ENCODE measurements at regions not wholly inside any gene's neighbourhood (a gene's known extent, or its start where the extent isn't known, plus 50 kb on each side); places are given as distances from the start of the nearest gene placed in this dataset.

DNA sequence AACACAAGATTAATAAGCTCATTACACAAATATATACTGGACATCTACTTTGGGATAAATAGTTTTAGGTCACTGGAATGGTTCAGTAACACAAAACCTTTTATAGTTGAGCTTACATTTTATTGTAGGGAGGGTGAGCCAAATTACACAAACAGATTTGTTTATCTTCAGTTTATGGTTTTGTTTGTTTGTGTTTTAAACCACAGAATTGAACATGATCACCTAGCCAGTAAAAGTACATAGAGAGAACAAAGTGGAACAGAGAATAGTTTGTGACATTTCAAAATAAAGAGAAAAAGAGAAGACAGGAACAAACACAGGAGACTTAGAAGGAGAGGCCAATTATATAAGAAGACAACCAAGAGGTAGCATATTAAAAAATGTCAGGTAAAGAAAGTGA is 1930.2 kb upstream of the PCDH20 start:
- no peaks in the 10 kb centered on the region for H3K9me3 ChIP-seq
- DNase-seq (ENCODE audit: low spot score) = no peak
- H3K4me3 ChIP-seq = no peak overlapping the region
- H3K36me3 ChIP-seq = no peaks in the 10 kb centered on the region
- ATAC-seq (ENCODE audit: insufficient number of reproducible peaks, low FRiP score, low read depth) = no peak
- no peaks in the 10 kb centered on the region for H3K27me3 ChIP-seq (replicated peaks; ENCODE audit: insufficient read depth)
- H3K27ac ChIP-seq = no peak overlapping the region
- no peaks in the 10 kb centered on the region for H3K4me1 ChIP-seq (ENCODE audit: control insufficient read depth in 1 of 2, low read depth in 2 of 2)
- TF ChIP-seq, protein P1, sequence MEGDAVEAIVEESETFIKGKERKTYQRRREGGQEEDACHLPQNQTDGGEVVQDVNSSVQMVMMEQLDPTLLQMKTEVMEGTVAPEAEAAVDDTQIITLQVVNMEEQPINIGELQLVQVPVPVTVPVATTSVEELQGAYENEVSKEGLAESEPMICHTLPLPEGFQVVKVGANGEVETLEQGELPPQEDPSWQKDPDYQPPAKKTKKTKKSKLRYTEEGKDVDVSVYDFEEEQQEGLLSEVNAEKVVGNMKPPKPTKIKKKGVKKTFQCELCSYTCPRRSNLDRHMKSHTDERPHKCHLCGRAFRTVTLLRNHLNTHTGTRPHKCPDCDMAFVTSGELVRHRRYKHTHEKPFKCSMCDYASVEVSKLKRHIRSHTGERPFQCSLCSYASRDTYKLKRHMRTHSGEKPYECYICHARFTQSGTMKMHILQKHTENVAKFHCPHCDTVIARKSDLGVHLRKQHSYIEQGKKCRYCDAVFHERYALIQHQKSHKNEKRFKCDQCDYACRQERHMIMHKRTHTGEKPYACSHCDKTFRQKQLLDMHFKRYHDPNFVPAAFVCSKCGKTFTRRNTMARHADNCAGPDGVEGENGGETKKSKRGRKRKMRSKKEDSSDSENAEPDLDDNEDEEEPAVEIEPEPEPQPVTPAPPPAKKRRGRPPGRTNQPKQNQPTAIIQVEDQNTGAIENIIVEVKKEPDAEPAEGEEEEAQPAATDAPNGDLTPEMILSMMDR (IDR thresholded peaks at IDR 0.05) = no peak

DNA sequence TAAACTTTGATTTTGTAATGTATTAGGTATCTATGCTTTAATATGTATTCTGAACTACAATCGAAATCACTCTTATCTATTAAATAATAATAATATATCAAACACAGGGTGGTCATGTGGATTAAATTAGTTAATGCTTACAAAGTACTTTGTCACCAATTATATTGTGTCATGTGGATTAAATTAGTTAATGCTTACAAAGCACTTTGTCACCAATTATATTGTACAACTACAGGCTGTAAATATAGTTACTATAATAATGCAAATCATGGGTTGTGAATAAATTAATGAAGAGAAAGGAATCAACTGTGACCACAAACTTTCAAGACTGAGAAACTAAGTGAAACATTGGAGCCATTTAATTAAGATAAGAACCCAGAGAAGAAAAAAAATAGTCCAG is 1929.1 kb upstream of the PCDH20 start:
- TF ChIP-seq, protein P1 (IDR thresholded peaks at IDR 0.05) = no peak
- H3K27me3 ChIP-seq (replicated peaks; ENCODE audit: insufficient read depth) = no peaks in the 10 kb centered on the region
- no peak overlapping the region for H3K27ac ChIP-seq
- no peak overlapping the region for H3K4me3 ChIP-seq
- DNase-seq (ENCODE audit: low spot score) = no peak
- no peak for ATAC-seq (ENCODE audit: insufficient number of reproducible peaks, low FRiP score, low read depth)
- no peaks in the 10 kb centered on the region for H3K4me1 ChIP-seq (ENCODE audit: control insufficient read depth in 1 of 2, low read depth in 2 of 2)
- H3K9me3 ChIP-seq = no peaks in the 10 kb centered on the region
- H3K36me3 ChIP-seq = no peaks in the 10 kb centered on the region

GRCh38 chr13:63337921-63338320 is 1922.3 kb upstream of the PCDH20 start:
- ATAC-seq (ENCODE audit: insufficient number of reproducible peaks, low FRiP score, low read depth) = no peak

DNA sequence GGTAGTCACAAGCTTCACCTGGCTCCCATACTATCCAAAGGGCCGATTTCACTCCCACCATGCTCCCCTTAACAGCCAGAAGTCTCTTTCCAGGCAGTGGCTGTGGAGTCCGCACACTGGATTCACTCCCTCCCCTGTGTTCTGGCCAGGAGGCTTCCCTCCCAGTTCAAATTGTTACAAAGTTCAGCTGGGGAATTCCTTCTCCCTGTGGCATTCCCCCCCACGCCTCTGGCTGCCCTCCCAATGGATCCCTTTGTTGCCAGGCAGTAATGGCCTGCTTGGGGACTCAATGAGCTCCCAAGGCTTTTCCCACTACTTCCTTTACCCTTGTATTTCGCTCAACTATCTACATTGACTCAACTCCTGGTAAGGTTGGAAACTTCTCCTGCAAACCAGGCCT is 1921.4 kb upstream of the PCDH20 start:
- no peak for ATAC-seq (ENCODE audit: insufficient number of reproducible peaks, low FRiP score, low read depth)
- TF ChIP-seq, protein P1 (IDR thresholded peaks at IDR 0.05) = no peak
- Histone ChIP-seq H3K36me3 (no peaks in the 10 kb centered on the region), H3K9me3 (no peaks in the 10 kb centered on the region), H3K4me3 (no peak overlapping the region), H3K4me1 (ENCODE audit: control insufficient read depth in 1 of 2, low read depth in 2 of 2) (no peaks in the 10 kb centered on the region), H3K27me3 (replicated peaks; ENCODE audit: insufficient read depth) (no peaks in the 10 kb centered on the region), H3K27ac (no peak overlapping the region)
- DNase-seq (ENCODE audit: low spot score) = no peak

More at GRCh38 chr13:63337921-63338320, 1922.3 kb upstream of the PCDH20 start:
- Histone ChIP-seq H3K4me3 (no peak overlapping the region), H3K9me3 (no peaks in the 10 kb centered on the region), H3K27me3 (replicated peaks; ENCODE audit: insufficient read depth) (no peaks in the 10 kb centered on the region), H3K36me3 (no peaks in the 10 kb centered on the region), H3K4me1 (ENCODE audit: control insufficient read depth in 1 of 2, low read depth in 2 of 2) (no peaks in the 10 kb centered on the region), H3K27ac (no peak overlapping the region)
- TF ChIP-seq, protein P1 (IDR thresholded peaks at IDR 0.05) = no peak
- DNase-seq (ENCODE audit: low spot score) = no peak

- TF ChIP-seq, protein P1 (IDR thresholded peaks at IDR 0.05) = no peak
- Histone ChIP-seq H3K9me3 (no peaks in the 10 kb centered on the region), H3K27ac (no peak overlapping the region), H3K4me1 (ENCODE audit: control insufficient read depth in 1 of 2, low read depth in 2 of 2) (no peaks in the 10 kb centered on the region), H3K27me3 (replicated peaks; ENCODE audit: insufficient read depth) (no peaks in the 10 kb centered on the region), H3K4me3 (no peak overlapping the region), H3K36me3 (no peaks in the 10 kb centered on the region)
- DNase-seq (ENCODE audit: low spot score) (no peak), ATAC-seq (ENCODE audit: insufficient number of reproducible peaks, low FRiP score, low read depth) (no peak)
These were observed 1920.9 kb upstream of the PCDH20 start for GRCh38 chr13:63336549-63336948.
